ENCODE measurements at regions not wholly inside any gene's neighbourhood (a gene's known extent, or its start where the extent isn't known, plus 50 kb on each side); places are given as distances from the start of the nearest gene placed in this dataset.

DNA sequence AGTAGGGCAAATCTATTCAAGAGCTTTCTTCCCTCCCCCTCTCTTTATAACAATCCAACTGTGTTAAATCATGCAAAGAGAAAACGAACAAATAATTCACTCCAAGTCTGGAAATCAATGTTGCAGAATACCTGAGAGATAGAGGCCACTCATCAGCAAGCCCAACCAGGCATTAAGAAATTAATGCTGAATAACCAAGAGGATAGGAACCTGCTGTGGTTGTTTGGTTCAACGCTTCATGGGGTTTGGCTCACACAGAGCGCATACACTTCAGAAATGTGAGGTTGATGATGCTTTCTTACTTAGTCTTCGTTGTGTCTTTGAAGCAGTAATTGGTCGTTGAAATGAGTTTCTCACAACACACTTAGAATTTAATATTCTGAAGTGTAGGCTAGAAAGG is 1540.0 kb upstream of the PABPC4L start:
- DNase-seq (ENCODE audit: insufficient read length, low spot score) (no peak), FAIRE-seq (no peak)
- no peak for TF ChIP-seq POU2F2 (IDR thresholded peaks at IDR 0.05; ENCODE audit: low read depth, low read length)
- no peak for TF ChIP-seq SPI1 (IDR thresholded peaks at IDR 0.05; ENCODE audit: low read depth, low read length)
- no peak for TF ChIP-seq POLR2AphosphoS5 (IDR thresholded peaks at IDR 0.05; ENCODE audit: low read depth, low read length)
- TF ChIP-seq TAF1 (IDR thresholded peaks at IDR 0.05; ENCODE audit: low read depth, low read length) = no peak
- no peak for TF ChIP-seq POLR2A (IDR thresholded peaks at IDR 0.05; ENCODE audit: low read depth, low read length)
- TF ChIP-seq PAX5 (IDR thresholded peaks at IDR 0.05; ENCODE audit: insufficient read depth, low read length, severe bottlenecking) = no peak

DNA sequence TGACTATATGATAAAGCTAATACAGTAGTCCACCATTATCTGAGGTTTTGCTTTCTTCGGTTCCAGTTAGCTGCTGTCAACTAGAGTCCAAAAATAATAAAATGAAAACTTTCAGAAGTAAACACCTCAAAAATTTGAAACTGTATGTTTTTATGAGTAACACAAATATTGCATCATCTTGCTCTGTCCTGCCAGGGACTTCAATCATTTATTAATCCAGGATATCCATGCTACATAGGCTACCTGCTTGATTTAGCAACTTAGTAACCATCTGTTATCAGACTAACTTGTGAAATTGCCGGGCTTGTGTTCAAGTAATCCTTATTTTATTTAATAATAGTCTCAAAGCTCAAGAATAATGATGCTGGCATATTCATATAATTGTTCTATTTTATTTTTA is 1537.8 kb upstream of the PABPC4L start:
- TF ChIP-seq TAF1 (IDR thresholded peaks at IDR 0.05; ENCODE audit: low read depth, low read length) (no peak), POU2F2 (IDR thresholded peaks at IDR 0.05; ENCODE audit: low read depth, low read length) (no peak), PAX5 (IDR thresholded peaks at IDR 0.05; ENCODE audit: insufficient read depth, low read length, severe bottlenecking) (no peak), POLR2A (IDR thresholded peaks at IDR 0.05; ENCODE audit: low read depth, low read length) (no peak), POLR2AphosphoS5 (IDR thresholded peaks at IDR 0.05; ENCODE audit: low read depth, low read length) (no peak), SPI1 (IDR thresholded peaks at IDR 0.05; ENCODE audit: low read depth, low read length) (no peak)
- no peak for DNase-seq (ENCODE audit: insufficient read length, low spot score)
- FAIRE-seq = no peak

DNA sequence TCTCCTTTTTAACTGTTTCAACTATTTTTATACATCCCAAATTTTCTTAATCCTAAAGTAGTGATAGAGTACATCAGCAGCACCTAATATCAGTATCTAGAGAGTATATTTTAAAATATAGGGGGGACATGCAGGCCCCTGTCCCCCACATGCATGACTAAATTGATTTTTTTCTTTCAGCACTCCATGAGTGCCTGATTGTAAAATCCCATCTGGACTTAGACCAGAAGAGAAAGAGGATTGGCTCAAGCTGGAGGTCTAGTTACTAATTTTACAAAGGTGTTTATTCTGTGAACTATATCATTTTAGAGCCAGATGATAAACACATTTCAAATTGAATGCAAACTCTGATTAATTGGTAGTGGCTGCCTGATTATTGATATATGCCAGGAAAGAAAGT is 1533.9 kb upstream of the PABPC4L start:
- FAIRE-seq (no peak), DNase-seq (ENCODE audit: insufficient read length, low spot score) (no peak)
- no peak for TF ChIP-seq POLR2A (IDR thresholded peaks at IDR 0.05; ENCODE audit: low read depth, low read length)
- no peak for TF ChIP-seq TAF1 (IDR thresholded peaks at IDR 0.05; ENCODE audit: low read depth, low read length)
- no peak for TF ChIP-seq POU2F2 (IDR thresholded peaks at IDR 0.05; ENCODE audit: low read depth, low read length)
- TF ChIP-seq POLR2AphosphoS5 (IDR thresholded peaks at IDR 0.05; ENCODE audit: low read depth, low read length) = no peak
- TF ChIP-seq SPI1 (IDR thresholded peaks at IDR 0.05; ENCODE audit: low read depth, low read length) = no peak
- no peak for TF ChIP-seq PAX5 (IDR thresholded peaks at IDR 0.05; ENCODE audit: insufficient read depth, low read length, severe bottlenecking)

DNA sequence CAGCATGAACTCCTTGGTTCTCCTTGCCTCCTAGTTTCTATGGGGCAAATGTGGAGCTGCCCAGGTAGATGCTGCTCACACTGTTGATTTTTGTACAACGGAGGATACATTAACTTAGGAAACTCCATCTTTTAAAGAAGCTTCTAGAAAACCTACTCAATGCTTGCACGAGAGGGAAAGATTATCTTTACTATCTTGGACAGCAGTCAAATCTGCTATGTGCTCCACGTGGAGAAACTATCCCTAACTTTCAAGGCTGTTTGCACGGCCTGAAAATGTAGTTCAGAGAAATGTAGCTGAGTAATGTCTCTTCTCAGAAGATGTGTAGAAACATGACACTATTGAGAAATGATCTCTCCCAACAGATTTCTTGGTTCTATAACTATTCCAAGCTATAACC is 1530.9 kb upstream of the PABPC4L start:
- TF ChIP-seq POLR2AphosphoS5 (IDR thresholded peaks at IDR 0.05; ENCODE audit: low read depth, low read length) = no peak
- no peak for TF ChIP-seq SPI1 (IDR thresholded peaks at IDR 0.05; ENCODE audit: low read depth, low read length)
- TF ChIP-seq PAX5 (IDR thresholded peaks at IDR 0.05; ENCODE audit: insufficient read depth, low read length, severe bottlenecking) = no peak
- FAIRE-seq = no peak
- DNase-seq (ENCODE audit: insufficient read length, low spot score) = no peak

DNA sequence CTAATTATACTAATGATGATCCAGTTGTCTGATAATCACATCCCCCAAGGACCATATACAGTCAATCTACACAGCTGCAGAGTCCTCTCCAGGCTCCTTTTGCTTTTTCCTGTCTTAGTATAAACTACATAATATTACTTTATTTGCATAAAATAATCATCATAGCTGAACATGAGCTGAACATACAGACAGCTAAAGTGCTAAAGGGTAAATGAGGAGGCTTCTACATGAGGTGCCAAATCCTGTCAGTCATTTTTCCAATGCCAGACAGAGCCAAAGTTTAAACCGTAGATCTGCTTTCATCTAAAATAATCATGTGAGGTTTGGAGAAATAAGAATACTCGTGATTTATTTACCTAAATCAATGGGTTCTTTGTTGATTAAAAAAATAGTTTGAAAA is 1530.1 kb upstream of the PABPC4L start:
- no peak for TF ChIP-seq POLR2AphosphoS5 (IDR thresholded peaks at IDR 0.05; ENCODE audit: low read depth, low read length)
- no peak for TF ChIP-seq POU2F2 (IDR thresholded peaks at IDR 0.05; ENCODE audit: low read depth, low read length)
- no peak for TF ChIP-seq PAX5 (IDR thresholded peaks at IDR 0.05; ENCODE audit: insufficient read depth, low read length, severe bottlenecking)
- no peak for TF ChIP-seq SPI1 (IDR thresholded peaks at IDR 0.05; ENCODE audit: low read depth, low read length)
- no peak for TF ChIP-seq TAF1 (IDR thresholded peaks at IDR 0.05; ENCODE audit: low read depth, low read length)
- no peak for TF ChIP-seq POLR2A (IDR thresholded peaks at IDR 0.05; ENCODE audit: low read depth, low read length)
- DNase-seq (ENCODE audit: insufficient read length, low spot score) (no peak), FAIRE-seq (no peak)

DNA sequence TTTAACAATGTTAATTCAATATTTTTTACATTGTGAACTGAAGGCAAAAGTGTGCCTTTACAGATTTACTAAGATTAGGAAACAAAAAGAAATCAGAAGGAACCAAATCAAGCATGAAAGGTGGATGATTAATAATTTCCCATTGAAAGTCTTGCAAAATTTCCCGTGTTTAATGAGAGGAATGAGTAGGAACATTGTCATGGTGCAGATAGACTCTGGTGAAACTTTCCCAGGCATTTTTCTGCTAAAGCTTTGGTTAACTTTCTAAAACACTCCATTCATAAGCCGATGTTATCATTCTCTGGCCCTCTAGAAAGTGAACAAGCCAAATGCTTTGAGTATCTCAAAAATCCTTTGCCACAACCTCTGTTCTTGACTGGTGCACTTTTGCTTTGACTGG is 1522.8 kb upstream of the PABPC4L start:
- TF ChIP-seq POLR2A (IDR thresholded peaks at IDR 0.05; ENCODE audit: low read depth, low read length) (no peak), POU2F2 (IDR thresholded peaks at IDR 0.05; ENCODE audit: low read depth, low read length) (no peak), TAF1 (IDR thresholded peaks at IDR 0.05; ENCODE audit: low read depth, low read length) (no peak), SPI1 (IDR thresholded peaks at IDR 0.05; ENCODE audit: low read depth, low read length) (no peak), POLR2AphosphoS5 (IDR thresholded peaks at IDR 0.05; ENCODE audit: low read depth, low read length) (no peak), PAX5 (IDR thresholded peaks at IDR 0.05; ENCODE audit: insufficient read depth, low read length, severe bottlenecking) (no peak)
- DNase-seq (ENCODE audit: insufficient read length, low spot score) (no peak), FAIRE-seq (no peak)

DNA sequence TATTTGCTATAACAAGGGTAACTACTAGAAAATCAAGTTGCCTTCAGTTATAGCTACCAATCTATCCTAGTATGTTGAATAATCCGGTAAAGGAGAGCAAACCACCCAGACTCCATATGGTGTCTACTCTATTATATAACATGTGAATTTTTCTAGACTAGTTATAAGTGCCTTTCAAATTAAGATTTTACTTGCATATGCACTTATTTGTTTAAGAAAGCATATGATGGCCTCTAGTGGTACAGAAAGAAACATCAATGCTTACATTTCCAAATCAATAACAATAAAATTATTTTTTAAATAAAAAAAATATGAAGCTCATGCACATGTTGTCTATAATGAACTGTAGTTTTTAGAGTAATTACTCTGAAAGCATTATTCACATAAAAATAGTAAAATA is 1516.4 kb upstream of the PABPC4L start:
- TF ChIP-seq POLR2AphosphoS5 (IDR thresholded peaks at IDR 0.05; ENCODE audit: low read depth, low read length) (no peak), SPI1 (IDR thresholded peaks at IDR 0.05; ENCODE audit: low read depth, low read length) (no peak), POLR2A (IDR thresholded peaks at IDR 0.05; ENCODE audit: low read depth, low read length) (no peak), TAF1 (IDR thresholded peaks at IDR 0.05; ENCODE audit: low read depth, low read length) (no peak), POU2F2 (IDR thresholded peaks at IDR 0.05; ENCODE audit: low read depth, low read length) (no peak), PAX5 (IDR thresholded peaks at IDR 0.05; ENCODE audit: insufficient read depth, low read length, severe bottlenecking) (no peak)
- DNase-seq (ENCODE audit: insufficient read length, low spot score) (no peak), FAIRE-seq (no peak)

DNA sequence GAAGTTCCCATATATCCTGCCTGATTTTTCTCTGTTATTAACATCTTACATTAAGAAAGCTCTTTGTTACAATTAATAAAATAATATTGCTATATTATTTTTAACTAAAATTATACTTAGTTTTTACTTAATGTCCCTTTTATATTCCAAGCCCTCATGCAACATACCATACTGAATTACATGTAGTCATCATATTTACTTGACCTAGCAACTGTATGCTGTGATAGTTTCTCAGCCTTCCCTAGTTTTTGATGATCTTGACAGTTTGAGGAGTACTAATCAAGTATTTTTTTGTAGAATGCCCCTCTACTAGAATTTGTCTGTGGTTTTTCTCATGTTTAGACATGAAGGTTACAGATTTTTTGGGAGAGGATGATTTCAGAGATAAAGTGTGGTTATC is 1503.8 kb upstream of the PABPC4L start:
- TF ChIP-seq POU2F2 (IDR thresholded peaks at IDR 0.05; ENCODE audit: low read depth, low read length) = no peak
- TF ChIP-seq SPI1 (IDR thresholded peaks at IDR 0.05; ENCODE audit: low read depth, low read length) = no peak
- no peak for TF ChIP-seq POLR2A (IDR thresholded peaks at IDR 0.05; ENCODE audit: low read depth, low read length)
- TF ChIP-seq PAX5 (IDR thresholded peaks at IDR 0.05; ENCODE audit: insufficient read depth, low read length, severe bottlenecking) = no peak
- no peak for TF ChIP-seq POLR2AphosphoS5 (IDR thresholded peaks at IDR 0.05; ENCODE audit: low read depth, low read length)
- no peak for TF ChIP-seq TAF1 (IDR thresholded peaks at IDR 0.05; ENCODE audit: low read depth, low read length)
- FAIRE-seq = no peak
- no peak for DNase-seq (ENCODE audit: insufficient read length, low spot score)

DNA sequence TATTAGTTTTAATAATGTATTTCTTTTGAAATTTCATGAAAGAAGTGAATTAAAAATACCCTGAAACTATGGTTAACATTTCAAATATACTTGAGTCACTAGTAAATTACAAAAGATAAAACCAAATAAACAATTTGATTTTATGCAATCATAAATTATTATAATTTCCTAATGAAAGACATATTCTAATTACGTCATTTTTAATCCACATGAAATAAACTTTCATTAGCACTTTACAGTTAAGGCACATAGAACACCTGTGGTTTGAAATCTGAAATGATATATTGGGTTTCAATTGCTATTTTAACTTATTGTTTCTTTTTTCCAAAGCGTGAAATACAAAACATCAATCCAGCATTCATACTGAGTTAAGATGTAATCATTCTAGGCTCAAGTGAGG is 1492.5 kb upstream of the PABPC4L start:
- no peak for TF ChIP-seq POLR2A (IDR thresholded peaks at IDR 0.05; ENCODE audit: low read depth, low read length)
- TF ChIP-seq SPI1 (IDR thresholded peaks at IDR 0.05; ENCODE audit: low read depth, low read length) = no peak
- no peak for TF ChIP-seq TAF1 (IDR thresholded peaks at IDR 0.05; ENCODE audit: low read depth, low read length)
- no peak for TF ChIP-seq POLR2AphosphoS5 (IDR thresholded peaks at IDR 0.05; ENCODE audit: low read depth, low read length)
- no peak for TF ChIP-seq PAX5 (IDR thresholded peaks at IDR 0.05; ENCODE audit: insufficient read depth, low read length, severe bottlenecking)
- TF ChIP-seq POU2F2 (IDR thresholded peaks at IDR 0.05; ENCODE audit: low read depth, low read length) = no peak
- DNase-seq (ENCODE audit: insufficient read length, low spot score) (no peak), FAIRE-seq (no peak)

DNA sequence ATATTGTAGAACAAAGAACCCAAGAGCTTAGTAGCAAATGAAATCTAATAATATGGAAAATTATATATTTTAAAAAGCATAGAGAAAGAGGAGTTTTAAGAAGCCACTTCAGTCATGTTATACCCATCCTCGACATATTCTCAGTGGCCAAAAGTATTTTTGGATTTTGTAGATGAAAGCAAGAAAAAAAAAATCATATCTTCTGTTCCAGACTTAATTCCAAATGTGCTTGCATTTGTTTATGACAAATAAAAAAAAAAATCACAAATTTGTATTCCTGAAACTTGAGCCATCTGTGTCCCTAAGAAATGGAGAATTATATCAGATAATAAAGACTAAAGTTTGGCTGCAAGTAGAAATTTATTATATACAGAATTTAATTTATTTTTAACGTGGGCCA is 1482.4 kb upstream of the PABPC4L start:
- DNase-seq (ENCODE audit: insufficient read length, low spot score) (no peak), FAIRE-seq (no peak)
- TF ChIP-seq TAF1 (IDR thresholded peaks at IDR 0.05; ENCODE audit: low read depth, low read length) (no peak), POLR2A (IDR thresholded peaks at IDR 0.05; ENCODE audit: low read depth, low read length) (no peak), SPI1 (IDR thresholded peaks at IDR 0.05; ENCODE audit: low read depth, low read length) (no peak)
